COLO668 (cell line): ENCODE measurements at regions not wholly inside any gene's neighbourhood (a gene's known extent, or its start where the extent isn't known, plus 50 kb on each side); places are given as distances from the start of the nearest gene placed in this dataset.

Source experiments
- DNase-seq: peaks from one replicate; lab custom pipeline; 2025; ENCODE audit not compliant: unreplicated experiment; lab: John Stamatoyannopoulos, UW

GRCh38 chr15:27623149-27623548 lies 476.0 kb downstream of the OCA2 start:
- DNase-seq, result no peak

- no peak for DNase-seq
These were observed 476.7 kb downstream of the OCA2 start for GRCh38 chr15:27622371-27622770.

GRCh38 chr15:27619204-27619603 lies 479.9 kb downstream of the OCA2 start:
- no peak for DNase-seq

- DNase-seq, result no peak
These were observed 482.1 kb downstream of the OCA2 start for GRCh38 chr15:27617013-27617412.

- no peak for DNase-seq
These were observed 490.9 kb downstream of the OCA2 start for GRCh38 chr15:27608248-27608647.

- peak; percentile 42 for DNase-seq
These were observed 497.7 kb downstream of the OCA2 start for GRCh38 chr15:27601239-27601960.

- no peak for DNase-seq
These were observed 500.1 kb downstream of the OCA2 start for GRCh38 chr15:27599034-27599433.

- DNase-seq, result no peak
These were observed 500.7 kb downstream of the OCA2 start for GRCh38 chr15:27598251-27599009.

- no peak for DNase-seq
These were observed 503.9 kb downstream of the OCA2 start for GRCh38 chr15:27595211-27595610.

- no peak for DNase-seq
These were observed 506.9 kb downstream of the OCA2 start for GRCh38 chr15:27592036-27592760.
